Right lobe of liver (tissue), 4 donors: ENCODE measurements at regions not wholly inside any gene's neighbourhood (a gene's known extent, or its start where the extent isn't known, plus 50 kb on each side); places are given as distances from the start of the nearest gene placed in this dataset.

Experiments
- CTCF ChIP-seq, 4 donors: fragments of 200-600 bp in 3 of 4; fragments of 450-650 bp in 1 of 4; IDR thresholded peaks; one replicate each; pipeline versions ENCODE4 v1.5.1 to v1.8.0; 2016 to 2022; ENCODE audit warnings: antibody characterized with exemption in 4 of 4, mild to moderate bottlenecking in 2 of 4
- POLR2A ChIP-seq: fragments of 450-650 bp; IDR thresholded peaks from one replicate; pipeline ENCODE4 v1.6.1; 2017; ENCODE audit warnings: antibody characterized with exemption, mild to moderate bottlenecking
- donor health status: DM: no; HTN: no; CAD: no.
- donor health status: DM: no; HTN: no; CAD: no.
- donor health status: DM: no; HTN: yes; CAD: no.

- TF ChIP-seq CTCF (IDR thresholded peaks at IDR 0.05) (no peak), POLR2A (no peak)
Observed at GRCh38 chr2:777546-777945, 100.3 kb upstream of the TMEM18 start.
